ENCODE measurements at regions not wholly inside any gene's neighbourhood (a gene's known extent, or its start where the extent isn't known, plus 50 kb on each side); places are given as distances from the start of the nearest gene placed in this dataset.
"Not testable (repeated sequence)": the region's sequence is repeated elsewhere in the genome, so short reads cannot be mapped to it uniquely, and the experiment has no call there.

- DNase-seq = no peak
Observed at GRCh38 chr12:87082756-87083155, 826.6 kb upstream of the MGAT4C start.

GRCh38 chr12:87074781-87075180 is 818.6 kb upstream of the MGAT4C start:
- no peak for DNase-seq

DNA sequence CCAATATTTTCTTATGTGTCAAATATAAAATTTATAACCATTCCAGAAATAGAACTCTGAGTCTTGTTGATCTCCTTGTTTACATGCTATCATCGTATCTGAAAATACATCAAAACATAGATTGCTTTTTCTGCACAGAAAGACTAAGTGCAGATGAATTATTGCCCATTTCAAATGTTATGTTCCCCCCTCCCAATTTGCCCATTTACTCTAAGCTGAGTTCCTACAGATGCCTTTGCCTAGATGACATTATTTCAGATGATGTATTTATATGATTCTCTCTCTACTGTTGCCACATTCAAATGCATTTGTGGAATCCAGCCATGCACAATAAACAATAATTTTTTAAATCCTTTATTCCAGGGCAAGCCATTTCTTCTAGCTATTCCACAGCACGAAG is 810.1 kb upstream of the MGAT4C start:
- DNase-seq = no peak

DNA sequence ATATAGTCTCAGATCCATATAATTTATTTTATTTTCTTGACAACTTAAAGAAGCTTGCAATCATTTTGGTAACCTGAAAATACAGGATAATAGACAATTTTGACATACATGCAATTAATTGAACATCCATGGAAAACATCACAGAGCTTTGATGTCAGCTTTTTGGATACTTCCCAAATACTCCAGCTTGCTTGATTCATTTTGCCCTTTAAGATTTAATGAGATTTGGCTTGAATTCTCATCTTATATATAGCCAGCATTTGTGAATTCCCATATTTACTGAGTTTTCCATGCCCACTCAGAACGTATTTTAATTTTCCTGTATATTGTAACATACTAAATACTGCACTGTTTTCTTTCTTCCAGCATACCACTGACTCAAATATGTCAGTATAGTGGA is 803.0 kb upstream of the MGAT4C start:
- DNase-seq = no peak

- DNase-seq = no peak
Observed at GRCh38 chr12:87054226-87054625, 798.0 kb upstream of the MGAT4C start.

DNA sequence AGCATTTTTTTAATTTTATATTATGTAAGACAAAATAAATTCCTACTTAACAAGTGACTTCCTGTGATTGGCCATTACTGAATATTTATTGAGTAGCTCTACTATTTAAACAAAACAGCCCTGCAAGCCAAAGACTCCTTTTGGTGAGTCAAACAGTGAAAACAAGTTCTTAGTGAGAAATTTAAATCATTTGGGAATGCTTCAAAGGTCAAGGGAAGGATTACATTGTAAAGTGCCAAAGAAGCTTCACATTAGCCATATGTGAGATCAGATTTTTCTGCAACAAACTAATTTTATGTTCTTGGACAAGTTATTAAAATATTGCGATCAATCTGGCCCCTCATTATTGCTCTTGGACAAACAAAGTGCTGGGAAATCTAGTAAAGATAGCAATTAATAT is 795.4 kb upstream of the MGAT4C start:
- DNase-seq = no peak

- DNase-seq = no peak
Observed at GRCh38 chr12:87047691-87048090, 791.5 kb upstream of the MGAT4C start.

- no peak for DNase-seq
Observed at GRCh38 chr12:87039536-87039935, 783.3 kb upstream of the MGAT4C start.

GRCh38 chr12:87038098-87038497 is 781.9 kb upstream of the MGAT4C start:
- DNase-seq = no peak

- DNase-seq = no peak
Observed at GRCh38 chr12:87025976-87026375, 769.8 kb upstream of the MGAT4C start.

- no peak for DNase-seq
Observed at GRCh38 chr12:87021400-87021799, 765.2 kb upstream of the MGAT4C start.

- no peak for DNase-seq
Observed at GRCh38 chr12:87020071-87020470, 763.9 kb upstream of the MGAT4C start.

GRCh38 chr12:87015352-87015751 is 759.2 kb upstream of the MGAT4C start:
- no peak for DNase-seq

- DNase-seq = no peak
Observed at GRCh38 chr12:87008785-87009384, 752.7 kb upstream of the MGAT4C start.

GRCh38 chr12:87001102-87001501 is 744.9 kb upstream of the MGAT4C start:
- DNase-seq = no peak

GRCh38 chr12:86985298-86985697 is 729.1 kb upstream of the MGAT4C start:
- no peak for DNase-seq

GRCh38 chr12:86970595-86970994 is 714.4 kb upstream of the MGAT4C start:
- DNase-seq = not testable (repeated sequence)

DNA sequence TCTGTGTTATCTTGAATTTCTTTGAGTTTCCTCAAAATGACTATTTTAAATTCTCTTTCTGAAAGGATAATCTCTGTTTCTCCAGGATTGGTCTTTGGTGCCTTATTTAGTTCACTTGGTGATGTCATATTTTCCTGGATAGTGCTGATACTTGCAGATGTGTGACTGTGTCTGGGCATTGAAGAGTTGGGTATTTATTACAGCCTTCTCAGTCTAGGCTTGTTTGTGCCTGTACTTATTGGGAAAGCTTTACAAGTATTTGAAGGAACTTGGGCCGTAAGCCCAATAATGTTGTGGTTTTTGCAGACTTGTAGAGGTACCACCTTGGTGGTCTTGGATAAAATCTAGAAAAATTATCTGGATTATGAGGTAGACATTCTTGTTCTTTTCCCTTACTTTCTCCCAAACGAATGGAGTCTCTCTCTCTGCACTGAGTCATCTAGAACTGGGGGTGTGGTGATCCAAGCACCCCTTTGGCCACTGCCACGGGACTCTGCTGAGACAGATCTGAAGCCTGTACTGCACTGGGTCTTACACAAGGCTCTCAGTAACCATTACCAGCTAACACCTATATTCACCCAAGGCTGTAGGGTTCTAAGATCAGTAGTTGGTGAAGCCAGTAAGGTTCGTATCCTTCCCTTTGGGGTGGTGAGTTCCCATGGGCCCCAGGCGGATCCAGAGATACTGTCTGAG is 703.7 kb upstream of the MGAT4C start:
- DNase-seq = no peak

GRCh38 chr12:86950444-86950843 is 694.3 kb upstream of the MGAT4C start:
- no peak for DNase-seq

DNA sequence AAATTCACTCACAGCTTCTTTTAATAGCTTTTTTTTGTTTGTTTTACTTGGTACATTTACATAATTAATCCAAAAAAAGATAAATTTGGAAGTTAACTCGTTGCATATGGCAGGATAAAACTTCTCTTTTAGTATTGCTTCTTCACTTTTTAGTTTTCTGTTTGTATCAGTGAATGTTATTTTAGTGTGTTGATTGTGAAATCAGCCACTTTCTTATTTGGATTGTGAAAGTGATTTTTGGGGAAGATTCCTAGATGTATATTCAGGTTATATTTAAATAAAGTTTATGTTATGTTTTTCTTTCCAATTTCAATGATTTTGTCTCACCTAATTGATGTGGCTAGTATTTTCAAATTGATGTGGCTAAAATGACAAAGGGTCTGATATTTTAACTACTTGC is 693.9 kb upstream of the MGAT4C start:
- no peak for DNase-seq

GRCh38 chr12:86948851-86949250 is 692.7 kb upstream of the MGAT4C start:
- DNase-seq = no peak

DNA sequence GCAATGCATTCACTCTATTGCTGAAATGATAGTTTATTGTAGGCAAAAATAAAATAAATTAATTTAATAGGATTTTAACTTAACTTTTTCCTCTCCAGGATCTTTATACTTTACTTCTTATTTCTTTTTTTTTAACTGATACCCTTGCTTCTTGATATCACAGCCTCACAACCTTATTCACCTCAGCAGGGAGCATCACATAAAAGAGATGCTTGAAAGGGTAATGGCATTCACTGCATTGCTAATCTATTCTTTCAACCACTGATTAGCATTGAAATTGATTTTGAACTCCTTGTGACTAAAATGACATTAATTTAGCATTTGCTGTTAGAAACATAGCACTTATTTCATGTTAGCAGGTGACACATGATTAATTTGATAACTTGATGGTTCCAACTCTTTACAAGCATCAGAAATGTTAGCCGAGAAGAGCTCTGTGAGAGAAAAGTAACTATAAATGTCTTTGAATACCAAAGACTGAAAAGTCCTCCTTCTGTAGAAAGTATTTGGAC is 689.5 kb upstream of the MGAT4C start:
- no peak for DNase-seq

DNA sequence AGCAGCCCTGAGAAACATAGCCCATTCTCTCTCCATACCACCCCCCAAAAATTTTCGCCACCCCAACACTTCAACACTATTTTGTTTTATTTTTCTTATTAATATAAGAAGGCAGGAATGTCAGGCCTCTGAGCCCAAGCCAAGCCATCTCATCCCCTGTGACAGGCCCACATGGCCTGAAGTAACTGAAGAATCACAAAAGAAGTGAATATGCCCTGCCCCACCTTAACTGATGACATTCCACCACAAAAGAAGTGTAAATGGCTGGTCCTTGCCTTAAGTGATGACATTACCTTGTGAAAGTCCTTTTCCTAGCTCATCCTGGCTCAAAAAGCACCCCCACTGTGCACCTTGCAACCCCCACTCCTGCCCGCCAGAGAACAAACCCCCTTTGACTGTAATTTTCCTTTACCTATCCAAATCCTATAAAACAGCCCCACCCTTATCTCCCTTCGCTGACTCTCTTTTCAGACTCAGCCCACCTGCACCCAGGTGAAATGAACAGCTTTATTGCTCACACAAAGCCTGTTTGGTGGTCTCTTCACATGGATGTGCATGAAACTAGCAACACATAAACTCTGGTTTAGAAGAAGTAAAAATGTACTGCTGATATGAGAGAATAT is 688.1 kb upstream of the MGAT4C start:
- not testable (repeated sequence) for DNase-seq

GRCh38 chr12:86931714-86932113 is 675.5 kb upstream of the MGAT4C start:
- DNase-seq = no peak
